GM18868 (cell line): ENCODE measurements at regions not wholly inside any gene's neighbourhood (a gene's known extent, or its start where the extent isn't known, plus 50 kb on each side); places are given as distances from the start of the nearest gene placed in this dataset.
"Not testable (repeated sequence)": the region's sequence is repeated elsewhere in the genome, so short reads cannot be mapped to it uniquely, and the experiment has no call there.

Source experiments
- ATAC-seq: cut with Tn5 transposase; IDR thresholded peaks from one replicate; pipeline ENCODE4 v1.9.1; 2021; ENCODE audit warnings: mild to moderate bottlenecking, moderate library complexity; ENCODE audit not compliant: unreplicated experiment

DNA sequence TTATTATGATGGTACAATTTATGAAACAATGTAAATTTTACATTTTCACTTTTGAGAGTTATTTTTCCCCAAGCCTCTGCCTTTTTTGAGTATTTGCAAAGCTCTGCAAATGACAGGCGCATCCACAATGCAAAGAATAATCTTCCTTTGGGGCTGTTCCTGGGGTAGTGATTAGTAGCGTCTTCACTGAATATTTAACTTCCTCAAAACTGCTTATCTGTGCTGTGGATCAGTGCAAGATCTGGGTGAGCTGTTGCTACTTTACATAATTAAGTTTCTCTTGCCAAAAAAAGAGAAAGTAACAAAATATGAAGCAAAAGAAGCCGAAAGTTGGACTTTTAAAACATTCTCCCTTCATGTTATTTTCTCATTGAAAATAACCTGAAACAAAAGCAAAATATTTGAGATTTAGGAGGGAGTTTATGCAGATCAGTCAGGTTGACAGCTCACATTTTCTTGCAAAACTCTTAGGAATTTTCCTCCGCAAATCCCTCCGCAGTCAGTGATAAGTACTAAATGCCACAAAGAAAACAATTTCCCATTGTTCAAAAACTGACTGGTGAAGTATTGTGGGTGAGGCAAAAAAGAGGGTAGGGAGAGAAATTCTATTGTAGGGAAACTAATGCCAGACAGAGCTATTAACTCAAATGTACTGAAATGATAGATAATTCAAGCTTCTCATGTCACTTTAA, 276.4 kb upstream of the B3GALT2 start:
- peak; percentile 84 for ATAC-seq

GRCh38 chr1:193458628-193459027, 272.2 kb upstream of the B3GALT2 start:
- no peak for ATAC-seq

DNA sequence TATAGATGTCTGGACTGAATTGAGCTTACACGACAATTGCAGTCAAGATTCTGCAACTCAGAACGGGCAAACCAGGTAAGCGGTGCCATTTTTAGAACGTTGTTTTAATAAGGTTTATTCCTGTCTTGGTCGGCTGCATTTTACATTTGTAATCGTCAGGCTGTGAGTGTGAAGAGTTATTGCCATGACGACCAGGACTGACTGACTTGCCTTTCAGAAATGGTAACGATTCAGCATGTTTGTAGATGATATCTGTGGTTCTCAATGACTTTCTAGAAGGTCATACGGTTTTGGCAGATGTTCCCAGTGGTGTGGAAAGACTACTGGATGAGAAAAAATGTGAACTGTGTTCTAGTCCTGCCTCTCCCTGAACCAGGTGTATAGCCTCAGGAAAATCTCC, 271.3 kb upstream of the B3GALT2 start:
- no peak for ATAC-seq

- ATAC-seq = no peak
Observed at GRCh38 chr1:193456811-193457280, 270.4 kb upstream of the B3GALT2 start.

DNA sequence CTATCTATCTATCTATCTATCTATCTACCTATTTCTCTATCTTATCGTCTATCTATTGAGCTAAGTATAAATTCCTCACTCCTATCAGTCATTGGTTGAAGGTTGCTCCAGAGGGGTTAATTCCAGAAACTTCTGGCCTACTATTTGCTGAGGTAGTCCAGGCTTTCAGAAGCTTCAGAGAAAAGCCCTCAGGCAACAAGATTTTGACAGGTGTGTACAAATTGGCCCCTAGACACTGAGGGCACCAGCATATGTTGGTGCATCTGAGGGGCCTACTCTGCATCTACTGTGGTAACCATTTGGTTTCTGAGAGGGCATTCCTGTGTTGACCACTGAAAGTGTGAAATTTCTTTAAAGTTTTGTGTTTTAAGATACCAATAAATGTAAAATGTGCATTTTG, 265.2 kb upstream of the B3GALT2 start:
- no peak for ATAC-seq

- ATAC-seq = no peak
Observed at GRCh38 chr1:193451001-193451400, 264.6 kb upstream of the B3GALT2 start.

DNA sequence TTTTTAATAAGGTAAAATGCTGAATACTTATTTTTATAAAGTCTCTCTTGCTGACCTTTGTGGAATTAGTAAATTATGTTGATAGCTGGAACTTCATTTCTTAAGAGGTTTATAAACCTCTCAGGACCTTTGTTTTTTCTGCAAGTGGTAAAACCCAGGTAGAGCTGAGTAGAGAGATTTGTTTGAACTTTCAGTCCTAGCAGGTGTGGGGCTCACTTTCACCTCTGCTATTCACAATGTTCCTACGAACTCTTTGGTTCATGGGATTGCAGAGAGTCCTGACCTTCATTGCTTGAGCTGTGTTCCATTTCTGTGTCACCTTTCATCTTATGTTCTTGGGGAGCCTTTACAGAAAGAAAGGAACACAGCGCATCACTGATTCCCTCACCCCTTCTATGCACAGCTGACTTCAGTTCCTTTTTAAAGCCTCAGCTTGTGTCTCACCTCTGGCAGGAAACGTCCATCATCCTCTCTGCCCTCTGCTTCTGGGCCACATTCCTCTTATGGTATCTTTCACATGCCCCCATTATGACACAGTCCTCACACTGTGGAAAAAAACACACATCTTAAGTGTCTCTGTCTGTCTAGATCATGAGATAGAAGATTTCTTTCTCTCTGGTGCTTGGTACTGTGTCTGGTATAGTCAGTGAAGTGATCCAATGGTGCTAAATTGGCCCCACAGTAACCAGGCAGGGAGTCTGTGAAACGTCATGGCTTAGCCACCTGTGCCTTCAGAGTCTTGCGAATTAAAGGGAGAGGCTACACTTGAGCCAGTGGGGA, 262.5 kb upstream of the B3GALT2 start:
- peak; percentile 77 for ATAC-seq

DNA sequence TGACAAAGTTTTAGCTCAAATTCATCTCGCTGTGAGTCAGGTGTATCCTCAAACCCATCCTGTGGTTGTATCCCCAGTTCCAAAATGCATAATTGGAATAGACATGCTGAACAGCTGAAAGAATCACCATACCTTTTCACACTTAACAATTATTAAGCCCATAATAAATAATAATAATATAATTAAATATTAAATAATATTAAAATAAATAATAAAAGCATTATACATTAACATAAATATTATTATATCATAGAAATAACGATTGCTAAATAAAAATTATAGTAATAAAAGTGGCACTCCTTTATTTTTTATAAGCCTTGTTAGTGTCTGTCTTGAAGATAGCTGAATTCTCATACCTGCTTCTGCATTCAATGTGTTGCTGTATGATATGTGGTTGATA, 257.5 kb upstream of the B3GALT2 start:
- ATAC-seq = no peak

- ATAC-seq = peak; percentile 70
Observed at GRCh38 chr1:193438771-193439170, 252.4 kb upstream of the B3GALT2 start.

- no peak for ATAC-seq
Observed at GRCh38 chr1:193438312-193438711, 251.9 kb upstream of the B3GALT2 start.

DNA sequence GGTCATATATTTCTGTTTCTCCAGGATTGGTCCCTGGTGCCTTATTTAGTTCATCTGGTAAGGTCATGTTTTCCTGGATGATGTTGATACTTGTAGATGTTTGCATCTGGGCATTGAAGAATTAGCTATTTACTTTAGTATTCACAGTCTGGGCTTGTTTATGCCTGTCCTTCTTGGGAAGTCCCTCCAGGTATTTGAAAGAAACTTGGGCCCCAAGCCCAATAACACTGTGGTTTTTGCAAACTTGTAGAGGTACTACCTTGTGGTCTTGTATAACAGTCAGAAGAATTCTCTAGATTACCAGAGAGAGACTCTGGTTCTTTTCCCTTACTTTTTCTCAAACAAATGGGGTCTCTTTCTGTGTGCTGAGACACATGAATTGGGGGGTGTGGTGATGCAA, 251.4 kb upstream of the B3GALT2 start:
- peak; percentile 91 for ATAC-seq

- not testable (repeated sequence) for ATAC-seq
Observed at GRCh38 chr1:193437333-193437732, 250.9 kb upstream of the B3GALT2 start.

GRCh38 chr1:193435781-193436180, 249.4 kb upstream of the B3GALT2 start:
- ATAC-seq = no peak

- ATAC-seq = no peak
Observed at GRCh38 chr1:193434319-193434718, 247.9 kb upstream of the B3GALT2 start.

DNA sequence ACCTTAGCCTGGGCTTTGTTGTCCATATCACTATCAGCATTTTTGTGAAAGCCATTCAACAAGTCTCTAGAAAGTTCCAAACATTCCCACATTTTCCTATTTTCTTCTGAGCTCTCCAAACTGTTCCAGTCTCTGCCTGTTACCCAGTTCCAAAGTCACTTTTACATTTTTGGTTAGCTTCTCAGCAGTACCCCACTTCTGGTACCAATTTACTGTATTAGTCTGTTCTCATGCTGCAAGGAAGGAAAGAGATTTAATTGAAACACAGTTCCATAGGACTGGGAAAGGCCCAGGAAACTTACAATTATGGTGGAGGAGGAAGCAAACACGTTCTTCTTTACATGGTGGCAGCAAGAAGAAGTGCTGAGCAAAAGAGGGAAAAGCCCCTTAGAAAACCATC, 247.2 kb upstream of the B3GALT2 start:
- ATAC-seq = no peak

GRCh38 chr1:193432979-193433587, 246.7 kb upstream of the B3GALT2 start:
- no peak for ATAC-seq

DNA sequence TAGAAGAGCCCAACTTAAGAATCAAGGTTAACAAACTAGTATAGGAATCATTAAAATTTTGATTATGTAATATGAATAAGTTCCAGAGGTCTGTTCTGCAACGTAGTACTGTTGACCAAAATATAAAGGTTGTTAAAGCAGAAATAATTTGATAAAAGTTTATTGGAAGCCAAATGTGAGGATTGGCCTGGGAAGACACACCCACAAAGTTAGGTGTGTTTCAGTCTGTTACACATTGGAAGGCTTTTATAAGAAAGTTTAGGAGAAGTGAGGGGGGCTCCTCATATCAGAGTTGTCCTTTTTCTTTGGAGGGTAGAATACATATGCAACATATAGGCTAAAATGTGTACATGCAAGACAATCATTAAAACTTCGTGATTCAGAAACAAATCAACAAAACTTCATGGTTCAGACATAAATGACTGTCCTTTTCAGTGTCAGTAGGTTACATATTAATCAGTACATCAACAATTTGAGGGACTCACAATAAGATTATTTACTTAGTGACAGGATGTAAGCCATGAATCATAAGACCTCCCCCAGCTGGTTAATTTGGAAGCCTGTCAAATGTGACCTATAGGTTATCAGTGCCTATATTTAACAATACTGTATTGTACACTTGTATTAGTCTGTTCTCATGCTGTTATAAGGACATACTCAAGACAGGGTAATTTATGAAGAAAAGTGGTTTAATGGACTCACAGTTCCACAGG, 245.0 kb upstream of the B3GALT2 start:
- no peak for ATAC-seq

DNA sequence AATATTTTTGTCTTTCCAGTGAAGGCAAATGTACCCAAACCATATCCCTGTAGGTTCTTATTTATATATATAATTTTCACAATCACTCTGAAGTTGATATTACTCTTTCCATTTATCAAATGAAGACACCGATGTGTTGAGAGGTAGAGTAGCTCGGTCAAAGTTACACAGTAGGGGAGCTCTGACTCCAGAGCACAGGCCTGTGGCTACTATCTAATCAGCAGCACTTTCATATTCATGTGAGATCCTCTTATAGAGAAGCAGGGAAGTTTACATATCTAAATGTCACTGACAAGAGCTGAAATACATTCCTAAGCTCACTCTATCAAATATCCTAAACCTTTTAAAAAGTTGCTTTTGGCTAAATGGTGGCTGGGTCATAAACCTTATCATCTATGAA, 241.1 kb upstream of the B3GALT2 start:
- no peak for ATAC-seq

GRCh38 chr1:193426061-193426460, 239.6 kb upstream of the B3GALT2 start:
- ATAC-seq = no peak

- ATAC-seq = no peak
Observed at GRCh38 chr1:193421487-193421886, 235.1 kb upstream of the B3GALT2 start.

- ATAC-seq = no peak
Observed at GRCh38 chr1:193419295-193419694, 232.9 kb upstream of the B3GALT2 start.
